HG03064 (cell line): ENCODE measurements at regions not wholly inside any gene's neighbourhood (a gene's known extent, or its start where the extent isn't known, plus 50 kb on each side); places are given as distances from the start of the nearest gene placed in this dataset.

Experiments
- ATAC-seq: cut with Tn5 transposase; IDR thresholded peaks from one replicate; pipeline ENCODE4 v1.9.1; 2021; ENCODE audit warnings: low read depth; ENCODE audit not compliant: unreplicated experiment

- ATAC-seq, result no peak
Measured at GRCh38 chr5:2183154-2184025, 300.7 kb upstream of the IRX4 start.

GRCh38 chr5:2182020-2182419 lies 299.3 kb upstream of the IRX4 start:
- ATAC-seq, result no peak

- ATAC-seq, result no peak
Measured at GRCh38 chr5:2181557-2181956, 298.8 kb upstream of the IRX4 start.

GRCh38 chr5:2181149-2181548 lies 298.4 kb upstream of the IRX4 start:
- ATAC-seq, result no peak

- ATAC-seq, result no peak
Measured at GRCh38 chr5:2180456-2180855, 297.7 kb upstream of the IRX4 start.

- ATAC-seq, result no peak
Measured at GRCh38 chr5:2179861-2180260, 297.1 kb upstream of the IRX4 start.

- ATAC-seq, result no peak
Measured at GRCh38 chr5:2178528-2178927, 295.8 kb upstream of the IRX4 start.

GRCh38 chr5:2178071-2178477 lies 295.3 kb upstream of the IRX4 start:
- no peak for ATAC-seq

GRCh38 chr5:2177244-2177643 lies 294.5 kb upstream of the IRX4 start:
- ATAC-seq, result no peak

- no peak for ATAC-seq
Measured at GRCh38 chr5:2176581-2176980, 293.9 kb upstream of the IRX4 start.

- no peak for ATAC-seq
Measured at GRCh38 chr5:2175842-2176404, 293.2 kb upstream of the IRX4 start.

- no peak for ATAC-seq
Measured at GRCh38 chr5:2175041-2175440, 292.3 kb upstream of the IRX4 start.

GRCh38 chr5:2174538-2174937 lies 291.8 kb upstream of the IRX4 start:
- ATAC-seq, result no peak

GRCh38 chr5:2173151-2173834 lies 290.6 kb upstream of the IRX4 start:
- no peak for ATAC-seq

GRCh38 chr5:2172471-2172870 lies 289.7 kb upstream of the IRX4 start:
- ATAC-seq, result no peak

GRCh38 chr5:2170761-2171160 lies 288.0 kb upstream of the IRX4 start:
- ATAC-seq, result no peak

GRCh38 chr5:2169850-2170760 lies 287.4 kb upstream of the IRX4 start:
- no peak for ATAC-seq

- no peak for ATAC-seq
Measured at GRCh38 chr5:2169430-2169808, 286.7 kb upstream of the IRX4 start.

- no peak for ATAC-seq
Measured at GRCh38 chr5:2168601-2169429, 286.1 kb upstream of the IRX4 start.

- no peak for ATAC-seq
Measured at GRCh38 chr5:2167671-2168070, 284.9 kb upstream of the IRX4 start.
